ENCODE measurements at regions not wholly inside any gene's neighbourhood (a gene's known extent, or its start where the extent isn't known, plus 50 kb on each side); places are given as distances from the start of the nearest gene placed in this dataset.

GRCh38 chr5:107325866-107326265 is 344.9 kb downstream of the EFNA5 start:
- no peaks in the 10 kb centered on the region for H3K9me3 ChIP-seq
- H3K36me3 ChIP-seq, result no peaks in the 10 kb centered on the region
- H3K27me3 ChIP-seq, result no peaks in the 10 kb centered on the region
- no peak for DNase-seq
- no peak for ATAC-seq
- H3K27ac ChIP-seq, result no peak overlapping the region
- H3K4me1 ChIP-seq, result no peaks in the 10 kb centered on the region
- TF ChIP-seq CTCF (IDR thresholded peaks at IDR 0.05) (no peak), POLR2A (IDR thresholded peaks at IDR 0.05) (no peak)
- 74% methylated on average over 4 of the region's 4 CpGs for WGBS (ENCODE audit: insufficient coverage, low coverage, low lambda C conversion rate, missing lambda C conversion rate)
- no peak overlapping the region for H3K4me3 ChIP-seq
- intact Hi-C loops (cut with DNase I), result no loop called here

GRCh38 chr5:107324809-107325208 is 345.9 kb downstream of the EFNA5 start:
- no peaks in the 10 kb centered on the region for H3K36me3 ChIP-seq
- H3K4me1 ChIP-seq, result no peaks in the 10 kb centered on the region
- H3K4me3 ChIP-seq, result no peak overlapping the region
- intact Hi-C loops (cut with DNase I), result no loop called here
- no peaks in the 10 kb centered on the region for H3K9me3 ChIP-seq
- no peak overlapping the region for H3K27ac ChIP-seq
- TF ChIP-seq CTCF (IDR thresholded peaks at IDR 0.05), result no peak
- TF ChIP-seq POLR2A (IDR thresholded peaks at IDR 0.05), result no peak
- H3K27me3 ChIP-seq, result no peaks in the 10 kb centered on the region
- no peak for DNase-seq
- no peak for ATAC-seq

GRCh38 chr5:107324071-107324470 is 346.7 kb downstream of the EFNA5 start:
- H3K36me3 ChIP-seq, result no peaks in the 10 kb centered on the region
- DNase-seq (no peak), ATAC-seq (no peak)
- WGBS (ENCODE audit: insufficient coverage, low coverage, low lambda C conversion rate, missing lambda C conversion rate), result 71% methylated on average over 1 of the region's 1 CpG
- H3K27ac ChIP-seq, result no peak overlapping the region
- H3K4me1 ChIP-seq, result no peaks in the 10 kb centered on the region
- H3K9me3 ChIP-seq, result no peaks in the 10 kb centered on the region
- TF ChIP-seq POLR2A (IDR thresholded peaks at IDR 0.05) (no peak), CTCF (IDR thresholded peaks at IDR 0.05) (no peak)
- intact Hi-C loops (cut with DNase I), result no loop called here
- no peaks in the 10 kb centered on the region for H3K27me3 ChIP-seq
- H3K4me3 ChIP-seq, result no peak overlapping the region

- Histone ChIP-seq H3K27me3 (no peaks in the 10 kb centered on the region), H3K4me3 (no peak overlapping the region), H3K9me3 (no peaks in the 10 kb centered on the region), H3K36me3 (no peaks in the 10 kb centered on the region), H3K27ac (no peak overlapping the region), H3K4me1 (no peaks in the 10 kb centered on the region)
- no peak for DNase-seq
- no peak for ATAC-seq
- 61% methylated on average over 6 of the region's 6 CpGs for WGBS (ENCODE audit: insufficient coverage, low coverage, low lambda C conversion rate, missing lambda C conversion rate)
- intact Hi-C loops (cut with DNase I), result no loop called here
- TF ChIP-seq CTCF (IDR thresholded peaks at IDR 0.05), result no peak
- no peak for TF ChIP-seq POLR2A (IDR thresholded peaks at IDR 0.05)
These were observed 347.2 kb downstream of the EFNA5 start for GRCh38 chr5:107323536-107323935.

GRCh38 chr5:107322936-107323335 is 347.8 kb downstream of the EFNA5 start:
- intact Hi-C loops (cut with DNase I), result no loop called here
- Histone ChIP-seq H3K9me3 (no peaks in the 10 kb centered on the region), H3K27ac (no peak overlapping the region), H3K4me3 (no peak overlapping the region), H3K27me3 (no peaks in the 10 kb centered on the region), H3K4me1 (no peaks in the 10 kb centered on the region), H3K36me3 (no peaks in the 10 kb centered on the region)
- DNase-seq (no peak), ATAC-seq (no peak)
- TF ChIP-seq POLR2A (IDR thresholded peaks at IDR 0.05) (no peak), CTCF (IDR thresholded peaks at IDR 0.05) (no peak)
- 71% methylated on average over 5 of the region's 5 CpGs for WGBS (ENCODE audit: insufficient coverage, low coverage, low lambda C conversion rate, missing lambda C conversion rate)

All from right lobe of liver (tissue), 6 donors.